ENCODE measurements at regions not wholly inside any gene's neighbourhood (a gene's known extent, or its start where the extent isn't known, plus 50 kb on each side); places are given as distances from the start of the nearest gene placed in this dataset.

DNA sequence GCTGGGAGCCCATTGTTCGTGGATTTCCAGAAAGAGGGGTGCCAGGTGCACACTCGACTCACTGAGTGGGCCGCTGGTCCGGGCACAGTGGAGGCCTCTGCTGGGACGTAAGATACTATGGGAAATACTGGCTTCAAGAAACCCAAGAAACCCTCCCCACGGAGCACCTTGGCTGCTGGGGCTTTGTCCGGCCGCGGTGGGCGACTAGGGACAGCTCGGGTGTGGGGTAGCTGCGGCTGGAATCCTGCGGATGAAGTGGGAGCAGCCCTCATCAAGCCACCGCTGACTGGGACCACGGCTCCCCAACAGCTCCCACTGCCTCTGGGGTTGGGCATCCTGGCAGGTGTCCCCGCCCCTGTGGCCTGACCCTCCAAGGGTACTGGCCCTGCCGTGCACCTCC lies 69.5 kb upstream of the GATA5 start (continued):
- TF ChIP-seq, protein P1, sequence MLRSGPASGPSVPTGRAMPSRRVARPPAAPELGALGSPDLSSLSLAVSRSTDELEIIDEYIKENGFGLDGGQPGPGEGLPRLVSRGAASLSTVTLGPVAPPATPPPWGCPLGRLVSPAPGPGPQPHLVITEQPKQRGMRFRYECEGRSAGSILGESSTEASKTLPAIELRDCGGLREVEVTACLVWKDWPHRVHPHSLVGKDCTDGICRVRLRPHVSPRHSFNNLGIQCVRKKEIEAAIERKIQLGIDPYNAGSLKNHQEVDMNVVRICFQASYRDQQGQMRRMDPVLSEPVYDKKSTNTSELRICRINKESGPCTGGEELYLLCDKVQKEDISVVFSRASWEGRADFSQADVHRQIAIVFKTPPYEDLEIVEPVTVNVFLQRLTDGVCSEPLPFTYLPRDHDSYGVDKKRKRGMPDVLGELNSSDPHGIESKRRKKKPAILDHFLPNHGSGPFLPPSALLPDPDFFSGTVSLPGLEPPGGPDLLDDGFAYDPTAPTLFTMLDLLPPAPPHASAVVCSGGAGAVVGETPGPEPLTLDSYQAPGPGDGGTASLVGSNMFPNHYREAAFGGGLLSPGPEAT (IDR thresholded peaks at IDR 0.05; ENCODE audit: low read depth): no peak
- TF ChIP-seq, protein P2, sequence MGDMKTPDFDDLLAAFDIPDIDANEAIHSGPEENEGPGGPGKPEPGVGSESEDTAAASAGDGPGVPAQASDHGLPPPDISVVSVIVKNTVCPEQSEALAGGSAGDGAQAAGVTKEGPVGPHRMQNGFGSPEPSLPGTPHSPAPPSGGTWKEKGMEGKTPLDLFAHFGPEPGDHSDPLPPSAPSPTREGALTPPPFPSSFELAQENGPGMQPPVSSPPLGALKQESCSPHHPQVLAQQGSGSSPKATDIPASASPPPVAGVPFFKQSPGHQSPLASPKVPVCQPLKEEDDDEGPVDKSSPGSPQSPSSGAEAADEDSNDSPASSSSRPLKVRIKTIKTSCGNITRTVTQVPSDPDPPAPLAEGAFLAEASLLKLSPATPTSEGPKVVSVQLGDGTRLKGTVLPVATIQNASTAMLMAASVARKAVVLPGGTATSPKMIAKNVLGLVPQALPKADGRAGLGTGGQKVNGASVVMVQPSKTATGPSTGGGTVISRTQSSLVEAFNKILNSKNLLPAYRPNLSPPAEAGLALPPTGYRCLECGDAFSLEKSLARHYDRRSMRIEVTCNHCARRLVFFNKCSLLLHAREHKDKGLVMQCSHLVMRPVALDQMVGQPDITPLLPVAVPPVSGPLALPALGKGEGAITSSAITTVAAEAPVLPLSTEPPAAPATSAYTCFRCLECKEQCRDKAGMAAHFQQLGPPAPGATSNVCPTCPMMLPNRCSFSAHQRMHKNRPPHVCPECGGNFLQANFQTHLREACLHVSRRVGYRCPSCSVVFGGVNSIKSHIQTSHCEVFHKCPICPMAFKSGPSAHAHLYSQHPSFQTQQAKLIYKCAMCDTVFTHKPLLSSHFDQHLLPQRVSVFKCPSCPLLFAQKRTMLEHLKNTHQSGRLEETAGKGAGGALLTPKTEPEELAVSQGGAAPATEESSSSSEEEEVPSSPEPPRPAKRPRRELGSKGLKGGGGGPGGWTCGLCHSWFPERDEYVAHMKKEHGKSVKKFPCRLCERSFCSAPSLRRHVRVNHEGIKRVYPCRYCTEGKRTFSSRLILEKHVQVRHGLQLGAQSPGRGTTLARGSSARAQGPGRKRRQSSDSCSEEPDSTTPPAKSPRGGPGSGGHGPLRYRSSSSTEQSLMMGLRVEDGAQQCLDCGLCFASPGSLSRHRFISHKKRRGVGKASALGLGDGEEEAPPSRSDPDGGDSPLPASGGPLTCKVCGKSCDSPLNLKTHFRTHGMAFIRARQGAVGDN (IDR thresholded peaks at IDR 0.05): no peak
- TF ChIP-seq PAX8 (IDR thresholded peaks at IDR 0.05): no peak
- no peak for TF ChIP-seq CREM (IDR thresholded peaks at IDR 0.05; ENCODE audit: low read depth)
- no peak for TF ChIP-seq BRCA1 (IDR thresholded peaks at IDR 0.05; ENCODE audit: low read depth, low read length)
- TF ChIP-seq YBX1 (IDR thresholded peaks at IDR 0.05): no peak
- no peak for TF ChIP-seq RELA (IDR thresholded peaks at IDR 0.05; ENCODE audit: borderline replicate concordance, partially characterized antibody)
- TF ChIP-seq GABPA (IDR thresholded peaks at IDR 0.05; ENCODE audit: low read depth): no peak
- no peak for TF ChIP-seq BHLHE40 (IDR thresholded peaks at IDR 0.05; ENCODE audit: borderline replicate concordance in 1 of 2, low read depth in 2 of 2, low read length in 1 of 2)
- no peak for TF ChIP-seq SREBF1 (IDR thresholded peaks at IDR 0.05; ENCODE audit: low read length)
- TF ChIP-seq, protein P3, sequence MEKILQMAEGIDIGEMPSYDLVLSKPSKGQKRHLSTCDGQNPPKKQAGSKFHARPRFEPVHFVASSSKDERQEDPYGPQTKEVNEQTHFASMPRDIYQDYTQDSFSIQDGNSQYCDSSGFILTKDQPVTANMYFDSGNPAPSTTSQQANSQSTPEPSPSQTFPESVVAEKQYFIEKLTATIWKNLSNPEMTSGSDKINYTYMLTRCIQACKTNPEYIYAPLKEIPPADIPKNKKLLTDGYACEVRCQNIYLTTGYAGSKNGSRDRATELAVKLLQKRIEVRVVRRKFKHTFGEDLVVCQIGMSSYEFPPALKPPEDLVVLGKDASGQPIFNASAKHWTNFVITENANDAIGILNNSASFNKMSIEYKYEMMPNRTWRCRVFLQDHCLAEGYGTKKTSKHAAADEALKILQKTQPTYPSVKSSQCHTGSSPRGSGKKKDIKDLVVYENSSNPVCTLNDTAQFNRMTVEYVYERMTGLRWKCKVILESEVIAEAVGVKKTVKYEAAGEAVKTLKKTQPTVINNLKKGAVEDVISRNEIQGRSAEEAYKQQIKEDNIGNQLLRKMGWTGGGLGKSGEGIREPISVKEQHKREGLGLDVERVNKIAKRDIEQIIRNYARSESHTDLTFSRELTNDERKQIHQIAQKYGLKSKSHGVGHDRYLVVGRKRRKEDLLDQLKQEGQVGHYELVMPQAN (conservative IDR thresholded peaks at IDR 0.05): no peak
- TF ChIP-seq NFYB (IDR thresholded peaks at IDR 0.05; ENCODE audit: insufficient read depth, low read depth, low read length): no peak

Data from GM12878 (cell line).